ENCODE measurements at regions not wholly inside any gene's neighbourhood (a gene's known extent, or its start where the extent isn't known, plus 50 kb on each side); places are given as distances from the start of the nearest gene placed in this dataset.

DNA sequence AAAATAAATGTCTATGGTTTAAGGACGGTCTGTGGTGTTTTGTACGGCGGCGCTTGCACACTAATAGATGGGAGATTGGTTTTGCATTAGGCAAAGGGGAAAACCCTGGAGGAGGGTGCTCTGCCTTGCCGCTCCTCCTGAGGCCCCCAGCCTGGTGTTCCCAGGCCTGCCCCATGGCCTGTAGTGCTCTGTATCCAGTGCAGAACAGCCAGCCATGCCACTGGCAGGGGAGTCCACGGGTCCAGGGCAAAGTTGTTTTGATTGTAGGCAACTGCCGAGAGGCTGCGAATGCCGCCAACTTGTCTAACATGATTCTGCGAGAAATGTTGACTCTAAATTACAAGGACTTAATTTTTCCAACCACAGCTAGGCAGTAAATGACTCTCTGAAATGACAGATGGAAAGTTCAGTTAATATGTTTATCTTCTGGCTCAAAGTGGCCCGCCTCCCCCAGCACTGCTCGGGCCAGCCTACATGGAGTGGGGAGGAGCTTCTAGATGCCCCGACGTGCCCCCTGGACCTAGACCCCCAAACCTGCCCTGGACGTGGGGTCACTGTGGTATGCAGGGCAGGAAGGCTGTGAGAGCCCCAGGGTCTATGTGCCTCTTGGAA lies 104.6 kb upstream of the GDF10 start:
- DNase-seq, result no peak

- no peak for DNase-seq
Observed at GRCh38 chr10:47196691-47197090, 103.3 kb upstream of the GDF10 start.

DNA sequence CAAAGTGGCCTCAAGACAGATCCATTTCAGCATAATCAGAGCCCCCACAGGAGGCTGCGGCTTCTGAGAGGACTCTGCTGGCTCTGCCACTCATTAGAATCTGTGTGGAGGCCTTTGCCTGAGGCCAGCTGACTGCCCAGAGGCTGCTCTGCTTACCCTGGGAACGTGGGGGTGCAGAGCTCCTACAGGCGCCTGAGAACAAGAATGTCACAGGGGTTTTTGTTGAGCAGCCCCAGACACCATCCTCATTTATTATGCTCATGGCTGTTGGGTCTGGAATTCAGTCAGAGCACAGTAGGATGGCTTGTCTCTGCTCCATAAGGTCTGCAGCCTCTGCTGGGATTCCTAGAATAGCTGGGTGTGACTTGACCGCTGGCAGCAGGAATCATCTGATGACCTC lies 101.8 kb upstream of the GDF10 start:
- no peak for DNase-seq

DNA sequence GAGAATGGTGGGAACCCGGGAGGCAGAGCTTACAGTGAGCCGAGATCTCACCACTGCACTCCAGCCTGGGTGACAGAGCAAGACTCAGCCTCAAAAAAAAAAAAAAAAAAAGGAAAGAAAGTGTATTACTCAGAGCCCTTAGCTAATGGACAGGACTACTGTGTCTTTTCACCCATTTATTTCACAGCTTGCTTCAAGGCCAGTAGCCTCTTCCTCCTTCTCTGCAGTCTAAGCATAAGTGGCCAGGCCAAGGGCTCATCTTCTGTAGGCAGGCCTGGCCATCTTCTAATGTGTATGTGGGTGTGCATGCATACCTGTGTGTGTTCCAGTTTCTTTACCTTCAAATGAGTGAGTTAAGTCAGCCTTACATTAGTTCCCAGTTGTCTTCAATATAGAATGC lies 94.8 kb upstream of the GDF10 start:
- DNase-seq, result no peak

GRCh38 chr10:47206449-47207280 lies 93.3 kb upstream of the GDF10 start:
- no peak for DNase-seq

DNA sequence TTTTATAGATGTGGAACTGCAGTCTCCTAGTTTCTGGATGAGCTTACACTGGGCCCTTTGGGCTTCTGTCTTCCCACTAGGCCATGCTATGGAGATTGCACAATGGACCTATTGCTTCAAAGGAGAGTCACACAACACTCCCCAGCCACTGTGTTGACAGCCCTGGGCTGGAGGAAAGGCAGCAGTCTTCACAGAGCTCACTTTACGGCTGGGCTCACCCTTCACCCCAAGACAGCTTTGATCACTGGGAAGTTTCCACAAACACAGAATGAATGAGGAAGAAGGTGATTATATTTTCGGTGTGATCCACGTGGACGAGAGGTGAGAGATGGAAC lies 92.7 kb upstream of the GDF10 start:
- no peak for DNase-seq

DNA sequence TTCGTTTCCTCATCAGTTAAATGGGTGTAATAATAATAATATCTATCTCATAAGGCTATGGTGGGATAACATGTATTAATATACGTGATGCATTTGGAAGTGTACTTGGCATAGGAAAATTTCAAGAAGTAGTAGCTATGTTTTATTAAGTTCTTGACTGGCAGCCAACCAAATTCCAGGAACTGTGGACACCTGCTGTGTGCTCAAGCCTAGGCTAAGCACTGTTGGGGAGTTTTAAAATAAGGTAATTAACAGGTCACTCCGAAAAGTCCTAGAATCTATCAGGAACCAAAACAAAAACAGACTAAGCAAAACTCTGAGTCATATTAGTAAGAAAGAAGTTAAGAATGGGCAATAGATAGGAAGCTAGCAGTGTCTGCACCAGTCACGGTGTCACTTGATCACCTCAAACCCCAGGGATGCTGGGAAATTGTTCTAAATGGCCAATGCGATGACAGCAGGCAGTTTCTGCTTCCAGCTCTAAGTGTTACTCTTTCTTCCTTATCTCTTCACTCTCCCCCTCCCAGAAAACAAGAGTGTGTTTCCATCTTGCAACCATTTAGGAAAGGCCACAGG lies 92.0 kb upstream of the GDF10 start:
- DNase-seq, result no peak

DNA sequence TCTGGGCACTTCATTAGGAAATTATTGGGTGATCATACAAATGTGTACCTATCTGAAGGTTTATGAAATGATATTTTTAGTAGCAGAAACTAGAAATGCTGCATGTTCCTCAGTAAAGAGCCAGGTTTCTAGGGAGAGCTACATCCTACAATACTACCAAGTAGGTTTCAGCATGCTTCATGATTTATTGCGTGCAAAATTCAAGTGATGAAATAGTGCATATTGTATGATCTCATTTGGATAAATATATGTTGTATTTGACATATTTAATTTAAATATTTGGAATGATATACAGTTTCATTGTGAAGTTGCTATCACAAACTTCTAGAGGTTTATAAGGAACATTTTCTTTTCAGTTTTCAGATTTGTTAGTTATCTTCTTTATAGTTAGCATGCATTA lies 90.5 kb upstream of the GDF10 start:
- DNase-seq, result no peak

DNA sequence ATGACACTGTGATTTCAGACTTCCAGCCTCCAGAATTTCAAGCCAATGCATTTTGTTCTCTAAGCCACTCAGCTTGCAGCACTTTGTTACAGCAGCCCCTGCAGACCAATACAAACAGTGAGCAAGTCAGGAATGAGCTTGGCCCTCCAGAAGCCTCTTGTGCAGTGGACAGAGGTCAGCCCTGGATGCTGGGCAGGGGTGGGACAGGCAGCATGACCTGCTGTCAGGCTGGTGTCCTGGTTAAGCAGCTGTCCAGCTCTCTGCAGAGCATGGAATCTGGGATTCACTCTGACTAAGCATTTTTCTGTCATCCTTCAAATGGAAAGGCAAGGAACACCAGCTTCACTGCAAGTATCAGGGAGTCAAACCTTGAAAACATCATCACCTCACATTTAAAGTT lies 85.5 kb upstream of the GDF10 start:
- no peak for DNase-seq

DNA sequence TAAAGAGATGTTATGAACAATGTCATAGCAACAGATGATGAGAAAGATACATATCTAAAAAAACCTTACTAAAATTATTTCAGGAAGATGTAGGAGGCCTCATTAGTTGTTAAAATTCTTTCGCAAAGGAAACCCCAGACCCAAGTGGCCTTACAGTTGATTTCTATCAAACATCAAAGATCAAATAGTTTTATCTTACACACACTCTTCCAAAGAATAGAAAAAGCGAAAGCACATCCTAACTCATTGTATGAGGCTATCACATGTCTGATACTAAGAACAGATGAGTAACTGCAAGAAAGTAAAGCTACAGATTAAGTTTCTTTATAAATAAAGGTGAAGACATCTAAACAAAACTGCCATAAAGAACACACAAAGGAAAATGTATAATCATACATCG lies 82.9 kb upstream of the GDF10 start:
- DNase-seq, result no peak

DNA sequence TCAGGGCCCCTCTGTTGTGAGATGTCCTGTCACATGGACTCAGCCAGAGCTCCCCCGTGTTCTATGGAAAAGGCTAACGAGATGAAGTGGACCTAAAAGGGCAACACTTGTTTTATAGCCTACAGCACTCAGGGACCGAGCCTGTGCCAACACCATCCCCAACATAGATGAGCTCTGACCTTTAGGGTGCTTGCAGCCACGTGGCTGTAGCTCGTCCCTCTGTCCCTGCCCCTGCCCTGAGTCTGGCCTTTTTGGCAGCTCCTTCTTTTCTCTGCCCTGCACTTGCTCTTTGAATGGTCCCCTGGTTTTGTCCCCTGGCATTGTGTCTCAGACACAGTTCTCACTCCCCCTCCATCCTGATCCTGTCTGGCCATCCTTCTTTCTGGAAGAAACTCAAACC lies 81.2 kb upstream of the GDF10 start:
- no peak for DNase-seq

GRCh38 chr10:47222461-47222860 lies 77.5 kb upstream of the GDF10 start:
- DNase-seq, result no peak

- no peak for DNase-seq
Observed at GRCh38 chr10:47223236-47223635, 76.8 kb upstream of the GDF10 start.

DNA sequence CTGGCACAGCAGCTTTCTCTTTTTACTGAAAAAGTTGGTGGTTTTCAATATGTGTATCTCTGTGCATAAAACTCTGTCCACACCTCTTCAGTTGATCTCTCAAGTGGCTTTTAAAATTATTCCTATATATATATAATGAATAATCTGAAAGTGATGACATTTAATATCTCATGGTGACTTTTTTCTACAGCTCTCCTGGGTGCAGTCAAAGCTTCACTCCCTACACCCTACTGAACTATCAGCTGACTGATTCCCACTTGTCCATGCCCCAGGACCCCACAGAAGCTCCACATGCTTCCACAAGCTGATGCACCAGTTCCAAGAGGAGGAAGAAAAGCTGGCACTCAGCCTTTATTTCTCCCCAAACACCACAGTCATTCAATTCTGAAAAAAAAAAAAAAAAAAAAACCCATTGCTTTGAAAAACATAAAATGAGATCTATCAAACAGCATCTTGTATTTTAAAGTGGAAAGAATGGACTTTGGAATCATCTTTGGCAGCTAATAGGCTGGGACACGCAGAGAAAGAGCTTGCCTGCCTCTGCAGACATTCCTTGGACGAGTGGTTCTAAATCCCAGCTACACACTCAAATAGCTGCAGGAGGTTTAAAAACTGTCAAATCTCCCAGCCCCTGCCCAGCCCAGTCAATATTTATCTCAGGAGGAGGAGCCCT lies 75.3 kb upstream of the GDF10 start:
- DNase-seq, result no peak

DNA sequence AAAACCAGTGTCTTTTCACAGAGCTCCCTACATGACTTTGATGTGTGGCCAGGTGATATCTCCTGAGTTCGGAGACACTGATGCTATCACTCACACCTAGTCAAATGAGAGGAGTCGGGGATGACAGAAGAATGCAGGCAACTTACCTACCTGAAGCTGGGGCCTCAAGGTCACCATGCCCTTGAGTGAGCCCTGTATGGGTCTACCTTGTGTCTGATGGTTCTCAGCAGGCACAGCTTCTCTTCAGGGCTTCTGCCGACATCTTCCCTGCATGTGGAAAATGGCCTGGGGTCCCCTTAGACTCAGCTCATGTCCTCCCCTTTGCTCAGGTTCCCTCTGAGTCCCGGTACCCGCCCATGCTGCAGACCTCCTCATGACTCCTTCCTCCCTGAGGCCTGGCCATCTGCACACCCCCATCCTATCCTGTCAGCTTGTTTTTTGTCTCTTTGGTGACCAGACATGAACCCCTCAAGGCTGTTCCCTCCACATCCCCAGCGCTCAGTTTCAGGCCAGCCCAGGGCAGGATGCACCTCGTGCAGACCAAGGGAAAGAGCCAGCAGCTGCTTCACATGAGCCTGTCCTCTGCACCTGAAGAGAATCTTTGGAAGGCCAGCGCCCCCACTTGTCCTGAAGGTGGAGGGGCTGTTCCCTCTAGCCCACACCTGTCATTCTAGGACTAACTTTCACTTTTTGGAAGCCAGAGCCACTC lies 74.6 kb upstream of the GDF10 start:
- DNase-seq, result no peak

GRCh38 chr10:47225928-47226645 lies 73.9 kb upstream of the GDF10 start:
- DNase-seq, result no peak

DNA sequence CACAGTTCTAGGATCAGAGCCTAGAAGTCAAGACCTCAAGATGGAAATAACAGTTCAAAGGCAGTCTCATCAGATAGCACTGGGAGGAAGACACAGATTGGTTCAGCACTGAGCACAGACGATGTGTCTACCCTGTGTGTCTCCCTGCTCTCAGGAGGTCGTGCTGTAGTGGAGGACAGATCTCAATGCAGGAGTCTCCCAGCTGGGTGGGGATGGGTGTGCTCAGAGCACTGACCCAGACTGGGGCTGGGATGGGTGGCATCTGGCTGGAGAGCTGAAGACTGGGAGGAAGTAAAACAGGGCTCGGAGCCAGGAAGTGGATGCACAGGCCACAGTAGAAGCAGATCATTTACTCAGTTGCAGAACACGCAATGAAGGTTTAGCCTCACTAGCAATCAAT lies 69.5 kb upstream of the GDF10 start:
- no peak for DNase-seq

GRCh38 chr10:47230957-47231356 lies 69.0 kb upstream of the GDF10 start:
- DNase-seq, result no peak

DNA sequence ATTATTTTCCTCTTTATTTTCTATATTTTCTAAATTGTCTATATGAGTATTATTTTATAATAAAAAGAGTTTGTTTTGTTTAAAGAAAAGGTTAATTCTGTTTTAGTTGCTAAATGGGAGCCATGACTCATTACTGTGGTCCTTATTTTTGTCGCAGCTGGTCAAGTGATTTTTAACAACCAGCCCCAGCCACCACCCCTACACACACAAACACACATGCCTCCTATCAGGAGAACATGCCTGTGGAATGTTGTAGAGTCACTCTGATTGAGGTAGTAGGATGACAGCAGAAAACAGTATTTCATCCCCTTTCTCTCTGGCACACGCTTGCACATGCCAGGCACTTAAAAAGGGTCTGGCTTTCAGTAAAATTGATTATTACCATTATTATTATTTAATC lies 68.6 kb upstream of the GDF10 start:
- DNase-seq, result no peak

GRCh38 chr10:47233631-47234030 lies 66.4 kb upstream of the GDF10 start:
- DNase-seq, result no peak

DNA sequence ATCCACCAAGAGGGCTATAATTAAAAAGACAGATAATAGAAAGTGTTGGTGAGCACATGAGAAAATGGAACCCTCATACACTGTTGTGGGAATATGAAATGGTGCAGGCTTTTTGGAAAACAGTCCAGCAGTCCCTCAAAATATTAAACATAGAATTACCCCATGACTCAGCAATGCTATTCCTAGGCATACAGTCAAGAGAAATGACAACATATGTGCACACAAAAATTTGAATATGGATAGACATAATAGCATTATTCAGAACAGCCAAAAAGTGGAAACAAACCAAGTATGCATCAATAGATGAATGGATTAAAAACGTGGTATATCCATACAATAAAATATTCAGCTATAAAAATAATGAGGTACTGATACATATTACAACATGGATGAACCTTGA lies 64.5 kb upstream of the GDF10 start:
- DNase-seq, result no peak
